Liver (tissue), 3 donors: ENCODE measurements at regions not wholly inside any gene's neighbourhood (a gene's known extent, or its start where the extent isn't known, plus 50 kb on each side); places are given as distances from the start of the nearest gene placed in this dataset.

ENCODE experiments used
- CTCF ChIP-seq: fragments of 150-350 bp; IDR thresholded peaks from 2 replicates; pipeline ENCODE4 v1.5.1; 2017; ENCODE audit warnings: improper control_type of control experiment, low read depth, low read length; ENCODE audit not compliant: missing input control
- RAD21 ChIP-seq, 2 donors: IDR thresholded peaks; 2 replicates each; pipeline ENCODE4 v1.6.1; 2016; ENCODE audit warnings: antibody characterized with exemption in 2 of 2, mild to moderate bottlenecking in 2 of 2
- TAF1 ChIP-seq: conservative IDR thresholded peaks from 2 replicates; pipeline ENCODE4 v1.6.1; 2016; ENCODE audit warnings: antibody characterized with exemption, mild to moderate bottlenecking
- donor health status: healthy.
- donor health status: healthy.

- no peak for TF ChIP-seq CTCF
- TF ChIP-seq RAD21 (IDR thresholded peaks at IDR 0.05), result no peak
- no peak for TF ChIP-seq TAF1
These were observed 92.3 kb upstream of the BCAT1 start for GRCh38 chr12:25041006-25041741.
